Smooth muscle cell (in vitro differentiated cells): ENCODE measurements at regions not wholly inside any gene's neighbourhood (a gene's known extent, or its start where the extent isn't known, plus 50 kb on each side); places are given as distances from the start of the nearest gene placed in this dataset.
"Not testable (repeated sequence)": the region's sequence is repeated elsewhere in the genome, so short reads cannot be mapped to it uniquely, and the experiment has no call there.

Experiments
- DNase-seq: peaks from one replicate; lab custom pipeline; 2025; ENCODE audit not compliant: unreplicated experiment; lab: John Stamatoyannopoulos, UW
- H2AFZ ChIP-seq: fragments of 200-600 bp; sonication (generic); 2 replicates; pipeline ENCODE4 v1.6.0; 2016; ENCODE audit warnings: antibody characterized with exemption, low read depth, mild to moderate bottlenecking
- H3F3A ChIP-seq: fragments of 200-600 bp; sonication (generic); 2 replicates; pipeline ENCODE4 v1.6.0; 2017; ENCODE audit warnings: antibody characterized with exemption, low read depth
- H3K27ac ChIP-seq: fragments of 200-600 bp; sonication (generic); 2 replicates; pipeline ENCODE4 v1.5.1; 2016; ENCODE audit warnings: low read depth, mild to moderate bottlenecking
- H3K27me3 ChIP-seq: fragments of 200-600 bp; sonication (generic); 2 replicates; pipeline ENCODE4 v1.6.1; 2016; ENCODE audit warnings: low read depth, mild to moderate bottlenecking
- H3K36me3 ChIP-seq: fragments of 200-600 bp; sonication (generic); 2 replicates; pipeline ENCODE4 v1.5.1; 2016; ENCODE audit warnings: low read depth
- H3K4me1 ChIP-seq: fragments of 200-600 bp; sonication (generic); 2 replicates; pipeline ENCODE4 v1.5.1; 2016; ENCODE audit warnings: low read depth
- H3K4me2 ChIP-seq: fragments of 200-600 bp; sonication (generic); 2 replicates; pipeline ENCODE4 v1.6.0; 2016; ENCODE audit warnings: mild to moderate bottlenecking
- H3K4me3 ChIP-seq: fragments of 200-600 bp; sonication (generic); 2 replicates; pipeline ENCODE4 v1.5.1; 2016; ENCODE audit warnings: mild to moderate bottlenecking
- H3K79me2 ChIP-seq: fragments of 200-600 bp; sonication (generic); 2 replicates; pipeline ENCODE4 v1.6.0; 2016; ENCODE audit warnings: low read depth, mild to moderate bottlenecking
- H3K9ac ChIP-seq: fragments of 200-600 bp; sonication (generic); 2 replicates; pipeline ENCODE4 v1.6.0; 2016; ENCODE audit warnings: low read depth
- H3K9me3 ChIP-seq: fragments of 200-600 bp; sonication (generic); replicated peaks from 2 replicates; pipeline ENCODE4 v1.5.1; 2016; ENCODE audit warnings: low read depth
- H4K20me1 ChIP-seq: fragments of 200-600 bp; sonication (generic); 2 replicates; pipeline ENCODE4 v1.6.0; 2016; ENCODE audit warnings: low read depth
- CTCF ChIP-seq: fragments of 200-600 bp; sonication (generic); IDR thresholded peaks from 2 replicates; pipeline ENCODE4 v1.5.1; 2017; ENCODE audit warnings: borderline replicate concordance, mild to moderate bottlenecking, antibody characterized with exemption; ENCODE audit not compliant: insufficient read depth, poor library complexity, severe bottlenecking
- WGBS: methylation state at CpG from one replicate; pipeline ENCODE4 v1.1.7; 2016; ENCODE audit warnings: low lambda C conversion rate; 5-methylcytosine and 5-hydroxymethylcytosine counted together

DNA sequence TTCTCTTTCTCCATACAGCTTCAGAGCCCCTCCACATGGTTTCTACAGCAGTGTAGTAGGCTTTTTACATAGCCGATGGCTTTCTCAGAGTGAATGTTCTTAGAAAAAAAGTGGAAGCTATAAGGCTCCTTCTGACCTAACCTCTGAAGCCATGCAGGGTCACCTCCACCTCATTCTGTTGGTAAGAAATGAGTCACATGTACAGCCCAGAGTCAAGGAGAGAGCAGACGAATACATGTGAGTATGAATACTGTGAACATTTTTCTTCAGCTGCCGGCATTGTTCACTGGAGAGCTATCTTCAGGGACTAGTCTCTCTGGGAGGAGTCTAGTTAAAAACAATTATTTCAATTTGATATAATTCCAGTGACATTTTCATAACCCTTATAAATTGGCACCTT is 68.2 kb upstream of the THRB start:
- Histone ChIP-seq H3K4me1 (no peaks in the 10 kb centered on the region), H3F3A (no peaks in the 10 kb centered on the region), H3K27ac (no peak overlapping the region), H2AFZ (no peak overlapping the region), H3K27me3 (peaks cover 4% of the 10 kb centered on the region), H4K20me1 (no peaks in the 10 kb centered on the region), H3K9me3 (no peaks in the 10 kb centered on the region), H3K79me2 (no peaks in the 10 kb centered on the region), H3K9ac (no peak overlapping the region), H3K4me2 (no peak overlapping the region), H3K4me3 (no peak overlapping the region), H3K36me3 (no peaks in the 10 kb centered on the region)
- TF ChIP-seq CTCF: no peak
- no peak for DNase-seq
- 85% methylated on average over 3 of the region's 3 CpGs for WGBS

DNA sequence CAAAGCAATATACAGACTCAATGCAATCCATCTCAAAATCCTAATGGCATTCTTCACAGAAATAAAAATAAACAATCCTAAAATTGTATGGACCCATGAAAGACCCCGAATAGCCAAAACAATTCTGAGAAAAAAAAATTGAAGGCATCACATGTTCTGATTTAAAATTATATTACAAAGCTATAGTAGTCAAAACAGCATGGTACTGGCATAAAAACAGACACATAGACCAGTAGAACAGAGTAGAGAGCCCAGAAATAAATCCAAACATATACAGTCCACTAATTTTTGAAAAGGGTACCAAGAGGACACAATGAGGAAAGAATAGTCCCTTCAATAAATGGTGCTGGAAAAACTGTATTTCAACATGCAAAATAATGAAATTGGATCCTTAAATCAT is 70.4 kb upstream of the THRB start:
- no peaks in the 10 kb centered on the region for H4K20me1 ChIP-seq
- no peaks in the 10 kb centered on the region for H3K79me2 ChIP-seq
- no peak for DNase-seq
- no peak overlapping the region for H3K4me2 ChIP-seq
- no peak overlapping the region for H3K4me3 ChIP-seq
- H3K9ac ChIP-seq: no peak overlapping the region
- no peak for TF ChIP-seq CTCF
- H3K27me3 ChIP-seq: peaks cover 4% of the 10 kb centered on the region
- no peaks in the 10 kb centered on the region for H3K4me1 ChIP-seq
- H3K27ac ChIP-seq: no peak overlapping the region
- H3K9me3 ChIP-seq: no peaks in the 10 kb centered on the region
- no peaks in the 10 kb centered on the region for H3F3A ChIP-seq
- H2AFZ ChIP-seq: no peak overlapping the region
- WGBS: 90% methylated on average over 1 of the region's 1 CpG
- H3K36me3 ChIP-seq: no peaks in the 10 kb centered on the region

DNA sequence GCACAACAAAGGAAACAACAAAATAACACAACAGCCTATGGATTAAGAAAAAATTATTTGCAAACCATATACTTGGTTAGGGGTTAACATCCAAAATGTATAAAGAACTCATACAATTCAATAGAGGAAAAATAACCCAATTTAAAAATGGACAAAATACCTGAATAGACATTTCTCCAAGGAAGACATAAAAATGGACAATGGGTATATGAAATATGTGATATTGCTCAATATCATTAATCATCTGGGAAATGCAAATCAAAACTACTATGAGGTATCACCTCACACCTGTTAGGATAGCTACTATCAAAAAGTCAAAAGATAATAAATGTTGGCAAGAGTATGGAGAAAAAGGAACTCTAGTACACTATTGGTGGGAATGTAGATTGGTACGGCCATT is 71.0 kb upstream of the THRB start:
- no peaks in the 10 kb centered on the region for H3K79me2 ChIP-seq
- H2AFZ ChIP-seq: no peak overlapping the region
- H3K36me3 ChIP-seq: no peaks in the 10 kb centered on the region
- no peak overlapping the region for H3K27ac ChIP-seq
- H3K9me3 ChIP-seq: no peaks in the 10 kb centered on the region
- 96% methylated on average over 1 of the region's 1 CpG for WGBS
- no peaks in the 10 kb centered on the region for H3K4me1 ChIP-seq
- H3K27me3 ChIP-seq: no peaks in the 10 kb centered on the region
- H3F3A ChIP-seq: no peaks in the 10 kb centered on the region
- DNase-seq: no peak
- H3K9ac ChIP-seq: no peak overlapping the region
- H4K20me1 ChIP-seq: no peaks in the 10 kb centered on the region
- H3K4me3 ChIP-seq: no peak overlapping the region
- TF ChIP-seq CTCF: no peak
- H3K4me2 ChIP-seq: no peak overlapping the region

DNA sequence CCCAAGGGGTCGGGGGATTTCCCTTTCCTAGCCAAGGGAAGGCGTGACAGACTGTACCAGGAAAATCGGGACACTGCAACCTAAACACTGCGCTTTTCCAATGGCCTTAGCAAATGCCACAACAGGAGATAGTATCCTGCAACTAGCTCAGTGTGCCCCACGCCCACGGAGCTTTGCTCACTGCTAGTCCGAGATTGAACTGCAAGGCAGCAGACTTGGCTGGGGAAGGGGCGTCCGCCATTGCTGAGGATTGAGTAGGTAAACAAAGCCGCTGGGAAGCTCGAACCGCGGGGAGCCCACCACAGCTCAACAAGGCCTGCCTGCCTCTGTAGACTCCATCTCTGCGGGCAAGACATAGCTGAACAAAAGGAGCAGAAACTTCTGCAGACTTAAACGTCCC is 72.3 kb upstream of the THRB start:
- Histone ChIP-seq H3K36me3 (no peaks in the 10 kb centered on the region), H3K27me3 (no peaks in the 10 kb centered on the region), H3K9ac (no peak overlapping the region), H2AFZ (no peak overlapping the region), H4K20me1 (no peaks in the 10 kb centered on the region), H3K4me3 (no peak overlapping the region), H3K4me1 (no peaks in the 10 kb centered on the region), H3K27ac (no peak overlapping the region), H3F3A (no peaks in the 10 kb centered on the region), H3K4me2 (no peak overlapping the region), H3K79me2 (no peaks in the 10 kb centered on the region), H3K9me3 (no peaks in the 10 kb centered on the region)
- no peak for TF ChIP-seq CTCF
- DNase-seq: no peak
- WGBS: 93% methylated on average over 15 of the region's 15 CpGs

- H3K27me3 ChIP-seq, H3K9ac ChIP-seq, H4K20me1 ChIP-seq, H3K79me2 ChIP-seq, H3K4me3 ChIP-seq, DNase-seq, H3K4me1 ChIP-seq, H3F3A ChIP-seq, H3K36me3 ChIP-seq, H2AFZ ChIP-seq, H3K4me2 ChIP-seq, H3K9me3 ChIP-seq, H3K27ac ChIP-seq: not testable (repeated sequence)
- 92% methylated on average over 6 of the region's 6 CpGs for WGBS
These were observed 77.8 kb upstream of the THRB start for GRCh38 chr3:24572409-24572808.
